ENCODE measurements at regions not wholly inside any gene's neighbourhood (a gene's known extent, or its start where the extent isn't known, plus 50 kb on each side); places are given as distances from the start of the nearest gene placed in this dataset.

- Histone ChIP-seq H3K4me1 (ENCODE audit: control insufficient read depth, insufficient read depth, low read length, poor library complexity, severe bottlenecking) (no peaks in the 10 kb centered on the region), H3K27me3 (ENCODE audit: control insufficient read depth, insufficient read depth, low read length) (no peaks in the 10 kb centered on the region), H3K4me3 (ENCODE audit: low read depth, low read length) (no peak overlapping the region), H3K9me3 (ENCODE audit: control insufficient read depth in 2 of 2, low read length in 2 of 2) (no peaks in the 10 kb centered on the region), H3K36me3 (ENCODE audit: control insufficient read depth, insufficient read depth, low read length) (no peaks in the 10 kb centered on the region), H3K27ac (ENCODE audit: insufficient read depth, low read length, poor library complexity, severe bottlenecking) (no peak overlapping the region)
- DNase-seq (no peak), ATAC-seq (ENCODE audit: low read depth in 2 of 2) (no peak)
- Mint-ChIP-seq H3K9me3 (peaks cover 1 to 10% (median 6%) of the 10 kb centered on the region in 7 donors), H3K27ac (no peak overlapping the region), H3K4me3 (no peak overlapping the region), H3K36me3 (no peaks in the 10 kb centered on the region), H3K27me3 (no peaks in the 10 kb centered on the region), H3K4me1 (no peaks in the 10 kb centered on the region)
Observed at GRCh38 chr3:164192974-164193373, 885.3 kb downstream of the SI start.

GRCh38 chr3:164190566-164190965 is 887.7 kb downstream of the SI start:
- Mint-ChIP-seq H3K27me3 (no peaks in the 10 kb centered on the region), H3K4me1 (no peaks in the 10 kb centered on the region), H3K9me3 (peaks cover 0 to 11% (median 1%) of the 10 kb centered on the region in 7 donors), H3K4me3 (no peak overlapping the region), H3K36me3 (no peaks in the 10 kb centered on the region), H3K27ac (no peak overlapping the region)
- no peaks in the 10 kb centered on the region for H3K36me3 ChIP-seq (ENCODE audit: control insufficient read depth, insufficient read depth, low read length)
- no peak overlapping the region for H3K4me3 ChIP-seq (ENCODE audit: low read depth, low read length)
- no peaks in the 10 kb centered on the region for H3K4me1 ChIP-seq (ENCODE audit: control insufficient read depth, insufficient read depth, low read length, poor library complexity, severe bottlenecking)
- DNase-seq (no peak), ATAC-seq (ENCODE audit: low read depth in 2 of 2) (no peak)
- H3K27me3 ChIP-seq (ENCODE audit: control insufficient read depth, insufficient read depth, low read length), result no peaks in the 10 kb centered on the region
- no peak overlapping the region for H3K27ac ChIP-seq (ENCODE audit: insufficient read depth, low read length, poor library complexity, severe bottlenecking)
- no peaks in the 10 kb centered on the region for H3K9me3 ChIP-seq (ENCODE audit: control insufficient read depth in 2 of 2, low read length in 2 of 2)

GRCh38 chr3:164186095-164186494 is 892.2 kb downstream of the SI start:
- Histone ChIP-seq H3K27me3 (ENCODE audit: control insufficient read depth, insufficient read depth, low read length) (no peaks in the 10 kb centered on the region), H3K9me3 (ENCODE audit: control insufficient read depth in 2 of 2, low read length in 2 of 2) (peaks cover 2 to 14% of the 10 kb centered on the region in 2 experiments), H3K4me1 (ENCODE audit: control insufficient read depth, insufficient read depth, low read length, poor library complexity, severe bottlenecking) (no peaks in the 10 kb centered on the region), H3K4me3 (ENCODE audit: low read depth, low read length) (no peak overlapping the region), H3K36me3 (ENCODE audit: control insufficient read depth, insufficient read depth, low read length) (no peaks in the 10 kb centered on the region), H3K27ac (ENCODE audit: insufficient read depth, low read length, poor library complexity, severe bottlenecking) (no peak overlapping the region)
- Mint-ChIP-seq H3K9me3 (peaks cover 0 to 19% (median 4%) of the 10 kb centered on the region in 7 donors), H3K36me3 (no peaks in the 10 kb centered on the region), H3K27me3 (no peaks in the 10 kb centered on the region), H3K27ac (no peak overlapping the region), H3K4me1 (no peaks in the 10 kb centered on the region), H3K4me3 (no peak overlapping the region)
- DNase-seq, result no peak
- no peak for ATAC-seq (ENCODE audit: low read depth in 2 of 2)

GRCh38 chr3:164179110-164179774 is 899.1 kb downstream of the SI start:
- H3K27me3 Mint-ChIP-seq, result no peaks in the 10 kb centered on the region
- Histone ChIP-seq H3K27ac (ENCODE audit: insufficient read depth, low read length, poor library complexity, severe bottlenecking) (no peak overlapping the region), H3K4me3 (ENCODE audit: low read depth, low read length) (no peak overlapping the region), H3K36me3 (ENCODE audit: control insufficient read depth, insufficient read depth, low read length) (no peaks in the 10 kb centered on the region), H3K9me3 (ENCODE audit: control insufficient read depth in 2 of 2, low read length in 2 of 2) (peaks cover 0 to 14% of the 10 kb centered on the region in 2 experiments), H3K4me1 (ENCODE audit: control insufficient read depth, insufficient read depth, low read length, poor library complexity, severe bottlenecking) (no peaks in the 10 kb centered on the region), H3K27me3 (ENCODE audit: control insufficient read depth, insufficient read depth, low read length) (no peaks in the 10 kb centered on the region)
- peaks cover 4 to 33% (median 9%) of the 10 kb centered on the region in 7 donors for H3K9me3 Mint-ChIP-seq
- no peaks in the 10 kb centered on the region for H3K36me3 Mint-ChIP-seq
- no peak overlapping the region for H3K4me3 Mint-ChIP-seq
- ATAC-seq (ENCODE audit: low read depth in 2 of 2), result no peak
- no peak for DNase-seq
- H3K27ac Mint-ChIP-seq, result no peak overlapping the region
- H3K4me1 Mint-ChIP-seq, result no peaks in the 10 kb centered on the region

GRCh38 chr3:164174059-164174458 is 904.2 kb downstream of the SI start:
- Histone ChIP-seq H3K36me3 (ENCODE audit: control insufficient read depth, insufficient read depth, low read length) (no peaks in the 10 kb centered on the region), H3K27ac (ENCODE audit: insufficient read depth, low read length, poor library complexity, severe bottlenecking) (no peak overlapping the region), H3K4me1 (ENCODE audit: control insufficient read depth, insufficient read depth, low read length, poor library complexity, severe bottlenecking) (no peaks in the 10 kb centered on the region), H3K4me3 (ENCODE audit: low read depth, low read length) (no peak overlapping the region), H3K27me3 (ENCODE audit: control insufficient read depth, insufficient read depth, low read length) (no peaks in the 10 kb centered on the region), H3K9me3 (ENCODE audit: control insufficient read depth in 2 of 2, low read length in 2 of 2) (no peaks in the 10 kb centered on the region)
- DNase-seq (no peak), ATAC-seq (ENCODE audit: low read depth in 2 of 2) (no peak)
- no peak overlapping the region for H3K4me3 Mint-ChIP-seq
- H3K4me1 Mint-ChIP-seq, result no peaks in the 10 kb centered on the region
- no peaks in the 10 kb centered on the region for H3K36me3 Mint-ChIP-seq
- H3K9me3 Mint-ChIP-seq, result peaks cover 4 to 12% (median 8%) of the 10 kb centered on the region in 7 donors
- H3K27ac Mint-ChIP-seq, result no peak overlapping the region
- no peaks in the 10 kb centered on the region for H3K27me3 Mint-ChIP-seq

- no peaks in the 10 kb centered on the region for H3K27me3 Mint-ChIP-seq
- no peaks in the 10 kb centered on the region for H3K4me1 Mint-ChIP-seq
- H3K9me3 Mint-ChIP-seq, result peaks cover 0 to 35% (median 12%) of the 10 kb centered on the region in 7 donors
- no peak for DNase-seq
- H3K36me3 ChIP-seq (ENCODE audit: control insufficient read depth, insufficient read depth, low read length), result no peaks in the 10 kb centered on the region
- ATAC-seq (ENCODE audit: low read depth in 2 of 2), result no peak
- H3K27ac ChIP-seq (ENCODE audit: insufficient read depth, low read length, poor library complexity, severe bottlenecking), result no peak overlapping the region
- no peak overlapping the region for H3K4me3 ChIP-seq (ENCODE audit: low read depth, low read length)
- no peaks in the 10 kb centered on the region for H3K27me3 ChIP-seq (ENCODE audit: control insufficient read depth, insufficient read depth, low read length)
- H3K9me3 ChIP-seq (ENCODE audit: control insufficient read depth in 2 of 2, low read length in 2 of 2), result peaks cover 0 to 5% of the 10 kb centered on the region in 2 experiments
- H3K36me3 Mint-ChIP-seq, result no peaks in the 10 kb centered on the region
- H3K27ac Mint-ChIP-seq, result no peak overlapping the region
- H3K4me1 ChIP-seq (ENCODE audit: control insufficient read depth, insufficient read depth, low read length, poor library complexity, severe bottlenecking), result no peaks in the 10 kb centered on the region
- no peak overlapping the region for H3K4me3 Mint-ChIP-seq
Observed at GRCh38 chr3:164155400-164155799, 922.9 kb downstream of the SI start.

- no peaks in the 10 kb centered on the region for H3K36me3 Mint-ChIP-seq
Observed at GRCh38 chr3:164144824-164145223, 933.5 kb downstream of the SI start.

GRCh38 chr3:164132878-164133277 is 945.4 kb downstream of the SI start:
- Mint-ChIP-seq H3K27me3 (no peaks in the 10 kb centered on the region), H3K27ac (no peak overlapping the region), H3K36me3 (no peaks in the 10 kb centered on the region), H3K4me1 (no peaks in the 10 kb centered on the region), H3K4me3 (no peak overlapping the region), H3K9me3 (peaks cover 0 to 13% (median 6%) of the 10 kb centered on the region in 7 donors)
- Histone ChIP-seq H3K27me3 (ENCODE audit: control insufficient read depth, insufficient read depth, low read length) (no peaks in the 10 kb centered on the region), H3K36me3 (ENCODE audit: control insufficient read depth, insufficient read depth, low read length) (no peaks in the 10 kb centered on the region), H3K4me1 (ENCODE audit: control insufficient read depth, insufficient read depth, low read length, poor library complexity, severe bottlenecking) (no peaks in the 10 kb centered on the region), H3K4me3 (ENCODE audit: low read depth, low read length) (no peak overlapping the region), H3K9me3 (ENCODE audit: control insufficient read depth in 2 of 2, low read length in 2 of 2) (no peaks in the 10 kb centered on the region), H3K27ac (ENCODE audit: insufficient read depth, low read length, poor library complexity, severe bottlenecking) (no peak overlapping the region)
- DNase-seq (no peak), ATAC-seq (ENCODE audit: low read depth in 2 of 2) (no peak)

More at GRCh38 chr3:164144824-164145223, 933.5 kb downstream of the SI start:
- no peaks in the 10 kb centered on the region for H3K27me3 ChIP-seq (ENCODE audit: control insufficient read depth, insufficient read depth, low read length)
- Mint-ChIP-seq H3K4me3 (no peak overlapping the region), H3K4me1 (no peaks in the 10 kb centered on the region), H3K27ac (no peak overlapping the region), H3K27me3 (no peaks in the 10 kb centered on the region), H3K9me3 (peaks cover 2 to 38% (median 12%) of the 10 kb centered on the region in 7 donors)
- DNase-seq (no peak), ATAC-seq (ENCODE audit: low read depth in 2 of 2) (no peak)
- no peak overlapping the region for H3K4me3 ChIP-seq (ENCODE audit: low read depth, low read length)
- no peaks in the 10 kb centered on the region for H3K36me3 ChIP-seq (ENCODE audit: control insufficient read depth, insufficient read depth, low read length)
- peaks cover 2 to 30% of the 10 kb centered on the region in 2 experiments for H3K9me3 ChIP-seq (ENCODE audit: control insufficient read depth in 2 of 2, low read length in 2 of 2)
- no peak overlapping the region for H3K27ac ChIP-seq (ENCODE audit: insufficient read depth, low read length, poor library complexity, severe bottlenecking)
- no peaks in the 10 kb centered on the region for H3K4me1 ChIP-seq (ENCODE audit: control insufficient read depth, insufficient read depth, low read length, poor library complexity, severe bottlenecking)

Measured in CD4-positive, CD25-positive, alpha-beta regulatory T cell (primary cell).